DND-41 (cell line): ENCODE measurements at regions not wholly inside any gene's neighbourhood (a gene's known extent, or its start where the extent isn't known, plus 50 kb on each side); places are given as distances from the start of the nearest gene placed in this dataset.

Experiments
- ATAC-seq: fragments of 200-7000 bp; cut with Tn5 transposase; 3 replicates; pipeline ENCODE4 v1.9.1; 2021; ENCODE audit warnings: low read depth; ENCODE audit not compliant: insufficient read depth
- DNase-seq: peaks from one replicate; pipeline ENCODE4 v3.0.0-alpha.2; 2020
- H2AFZ ChIP-seq: 2 replicates; pipeline ENCODE4 v1.6.0; 2012; ENCODE audit warnings: low read depth, low read length
- H3K27ac ChIP-seq: 2 replicates; pipeline ENCODE4 v1.5.1; 2012; ENCODE audit warnings: low read length, inconsistent platforms
- H3K27me3 ChIP-seq: fragments of 200-600 bp; sonication (generic); 2 replicates; pipeline ENCODE4 v1.6.0; 2012; ENCODE audit warnings: low read length, mild to moderate bottlenecking, inconsistent platforms; ENCODE audit not compliant: insufficient read depth, poor library complexity
- H3K36me3 ChIP-seq: 2 replicates; pipeline ENCODE4 v1.5.1; 2012; ENCODE audit warnings: low read length, inconsistent platforms; ENCODE audit not compliant: insufficient read depth
- H3K4me1 ChIP-seq: 2 replicates; pipeline ENCODE4 v1.5.1; 2012; ENCODE audit warnings: mild to moderate bottlenecking, low read length; ENCODE audit not compliant: insufficient read depth
- H3K4me2 ChIP-seq: 2 replicates; pipeline ENCODE4 v1.6.0; 2012; ENCODE audit warnings: mild to moderate bottlenecking, moderate library complexity, low read length, inconsistent platforms; ENCODE audit not compliant: insufficient read depth
- H3K4me3 ChIP-seq, 2 experiments: fragments of 200-600 bp in 1 of 2; shearing (Covaris generic) in 1 of 2; 2 replicates each; pipeline ENCODE4 v1.5.1; 2012 to 2016; ENCODE audit warnings: inconsistent platforms in 2 of 2, low read length in 2 of 2, mild to moderate bottlenecking in 2 of 2, low read depth in 1 of 2, moderate library complexity in 1 of 2
- H3K79me2 ChIP-seq: 2 replicates; pipeline ENCODE4 v1.6.0; 2012; ENCODE audit warnings: low read length, inconsistent platforms; ENCODE audit not compliant: insufficient read depth
- H3K9ac ChIP-seq: 2 replicates; pipeline ENCODE4 v1.6.0; 2012; ENCODE audit warnings: low read depth, mild to moderate bottlenecking, inconsistent platforms, low read length, moderate library complexity
- H3K9me3 ChIP-seq: 2 replicates; pipeline ENCODE4 v1.5.1; 2012; ENCODE audit warnings: low read length, moderate library complexity, mild to moderate bottlenecking, inconsistent platforms; ENCODE audit not compliant: insufficient read depth, severe bottlenecking
- H4K20me1 ChIP-seq: 2 replicates; pipeline ENCODE4 v1.6.0; 2012; ENCODE audit warnings: low read length; ENCODE audit not compliant: insufficient read depth
- CTCF ChIP-seq: IDR thresholded peaks from 2 replicates; pipeline ENCODE4 v1.5.1; 2012; ENCODE audit warnings: borderline replicate concordance, low read length, moderate library complexity, mild to moderate bottlenecking; ENCODE audit not compliant: poor library complexity, severe bottlenecking; ENCODE audit errors: extremely low read depth
- EZH2 ChIP-seq: IDR thresholded peaks from 3 replicates; pipeline ENCODE4 v1.6.1; 2012; ENCODE audit warnings: borderline replicate concordance, low read depth, mild to moderate bottlenecking, moderate library complexity, low read length, inconsistent platforms; ENCODE audit not compliant: severe bottlenecking

DNA sequence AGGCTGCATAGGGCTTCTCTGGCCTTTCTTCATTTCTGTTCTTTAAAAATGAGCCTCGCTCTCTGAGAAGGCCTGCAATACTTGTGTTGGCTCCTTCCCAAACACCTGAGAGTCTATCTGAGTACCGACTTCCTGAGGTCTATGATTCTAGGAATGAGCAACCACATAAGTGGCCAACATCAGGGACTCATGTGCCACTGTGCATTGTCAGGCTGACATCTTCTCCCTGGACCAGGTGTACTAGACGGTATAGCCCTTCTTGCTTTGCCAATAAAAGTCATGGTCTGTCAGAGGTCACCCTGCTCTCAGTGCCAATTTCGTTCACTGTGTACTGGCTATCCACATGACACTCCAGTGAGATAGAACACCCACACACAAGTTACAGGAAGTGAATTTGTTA, 67.4 kb upstream of the EPHA5 start:
- Histone ChIP-seq H3K36me3 (no peaks in the 10 kb centered on the region), H3K4me2 (peak overlapping the region; percentile 62), H2AFZ (peak overlapping the region; percentile 58), H3K79me2 (0 out of 2 replicates have a peak, but pooled peaks cover 2% of the 10 kb centered on the region), H3K9ac (peak overlapping the region; percentile 54), H4K20me1 (no peaks in the 10 kb centered on the region), H3K4me3 (peak overlapping the region in 1 of 2 experiments; percentile 47; a peak in 2 of 4 replicates), H3K9me3 (no peaks in the 10 kb centered on the region), H3K27ac (peak overlapping the region; percentile 94), H3K4me1 (peaks cover 69% of the 10 kb centered on the region), H3K27me3 (no peaks in the 10 kb centered on the region)
- ATAC-seq (peak; percentile 89), DNase-seq (peak; percentile 85)
- no peak for TF ChIP-seq CTCF
- TF ChIP-seq EZH2 = no peak

DNA sequence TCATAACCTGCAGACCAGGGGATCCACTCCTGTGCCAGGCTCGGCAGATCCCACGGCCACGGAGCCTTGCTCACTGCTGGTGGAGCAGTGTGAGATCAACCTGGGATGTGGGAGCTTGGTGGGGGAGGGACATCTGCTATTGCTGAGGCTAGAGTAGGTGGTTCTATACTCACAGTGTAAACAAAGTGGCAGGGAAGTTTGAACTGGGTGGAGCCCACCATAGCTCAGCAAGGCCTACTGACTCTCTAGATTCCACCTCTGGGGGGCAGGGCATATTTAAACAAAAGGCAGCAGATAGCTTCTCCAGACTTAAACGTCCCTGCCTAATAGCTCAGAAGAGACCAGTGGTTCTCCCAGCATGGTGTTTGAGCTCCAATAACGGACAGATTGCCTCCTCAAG, 54.7 kb upstream of the EPHA5 start:
- no peak for TF ChIP-seq CTCF
- Histone ChIP-seq H3K4me1 (no peaks in the 10 kb centered on the region), H3K36me3 (no peaks in the 10 kb centered on the region), H2AFZ (no peak overlapping the region), H3K9ac (no peak overlapping the region), H3K79me2 (no peaks in the 10 kb centered on the region), H3K4me3 (no peak overlapping the region), H3K9me3 (peaks cover 7% of the 10 kb centered on the region), H3K27ac (no peak overlapping the region), H3K4me2 (no peak overlapping the region), H3K27me3 (no peaks in the 10 kb centered on the region), H4K20me1 (no peaks in the 10 kb centered on the region)
- no peak for ATAC-seq
- DNase-seq = no peak
